ENCODE measurements at regions not wholly inside any gene's neighbourhood (a gene's known extent, or its start where the extent isn't known, plus 50 kb on each side); places are given as distances from the start of the nearest gene placed in this dataset.
"Not testable (repeated sequence)": the region's sequence is repeated elsewhere in the genome, so short reads cannot be mapped to it uniquely, and the experiment has no call there.

- not testable (repeated sequence) for H3K9ac ChIP-seq (ENCODE audit: low read depth, low read length, poor library complexity); H4K8ac ChIP-seq (ENCODE audit: low read depth, low read length); H3K4me2 ChIP-seq (ENCODE audit: insufficient read depth, low read length, poor library complexity, severe bottlenecking); H4K91ac ChIP-seq (ENCODE audit: low read depth, low read length, poor library complexity); H2BK12ac ChIP-seq (ENCODE audit: low read length); H3K4ac ChIP-seq (ENCODE audit: low read length); H3K36me3 ChIP-seq (replicated peaks in 1 of 2; ENCODE audit: control insufficient read depth in 2 of 2, insufficient read depth in 2 of 2, low read length in 2 of 2); DNase-seq (ENCODE audit: low spot score); H3K9me3 ChIP-seq (replicated peaks in 1 of 2; ENCODE audit: control insufficient read depth in 2 of 2, insufficient read depth in 1 of 2, low read depth in 1 of 2, low read length in 2 of 2); H2AFZ ChIP-seq (ENCODE audit: low read length); H3K14ac ChIP-seq (ENCODE audit: low read length); H3K4me3 ChIP-seq (ENCODE audit: low read length in 2 of 2); H3K23ac ChIP-seq (ENCODE audit: low read depth, low read length, poor library complexity); H3K4me1 ChIP-seq (ENCODE audit: control insufficient read depth in 2 of 2, insufficient read depth in 1 of 2, low read depth in 1 of 2, low read length in 2 of 2); H2BK5ac ChIP-seq (ENCODE audit: low read length); H2AK5ac ChIP-seq (ENCODE audit: low read depth, low read length); H3K18ac ChIP-seq (ENCODE audit: low read length); H2BK120ac ChIP-seq (ENCODE audit: low read depth, low read length); H3K27me3 ChIP-seq (ENCODE audit: control insufficient read depth in 3 of 3, insufficient read depth in 3 of 3, low read depth in 1 of 3, low read length in 3 of 3); H2BK15ac ChIP-seq (ENCODE audit: low read length); H3K27ac ChIP-seq (replicated peaks; ENCODE audit: low read length); H3K79me1 ChIP-seq (ENCODE audit: low read depth, low read length)
- WGBS, 2 donors (ENCODE audit: extremely low coverage in 2 of 2, insufficient read length in 2 of 2, insufficient replicate concordance in 1 of 2): no CpG with 5 or more reads among the region's 5 CpGs
Measured at GRCh38 chr17:45673759-45674158, 110.4 kb upstream of the CRHR1 start.

GRCh38 chr17:45675012-45675411 is 109.1 kb upstream of the CRHR1 start:
- Histone ChIP-seq H3K23ac (ENCODE audit: low read depth, low read length, poor library complexity) (no peak overlapping the region), H3K4me3 (ENCODE audit: low read length in 2 of 2) (no peak overlapping the region), H2AK5ac (ENCODE audit: low read depth, low read length) (no peak overlapping the region), H3K14ac (ENCODE audit: low read length) (no peak overlapping the region), H3K9ac (ENCODE audit: low read depth, low read length, poor library complexity) (no peak overlapping the region), H3K4ac (ENCODE audit: low read length) (no peak overlapping the region), H3K36me3 (replicated peaks in 1 of 2; ENCODE audit: control insufficient read depth in 2 of 2, insufficient read depth in 2 of 2, low read length in 2 of 2) (no peaks in the 10 kb centered on the region), H3K27ac (replicated peaks; ENCODE audit: low read length) (no peak overlapping the region), H3K9me3 (replicated peaks in 1 of 2; ENCODE audit: control insufficient read depth in 2 of 2, insufficient read depth in 1 of 2, low read depth in 1 of 2, low read length in 2 of 2) (no peaks in the 10 kb centered on the region), H4K8ac (ENCODE audit: low read depth, low read length) (no peak overlapping the region), H3K79me1 (ENCODE audit: low read depth, low read length) (no peaks in the 10 kb centered on the region), H2BK15ac (ENCODE audit: low read length) (no peak overlapping the region), H3K18ac (ENCODE audit: low read length) (no peak overlapping the region), H4K91ac (ENCODE audit: low read depth, low read length, poor library complexity) (no peak overlapping the region), H2BK12ac (ENCODE audit: low read length) (no peak overlapping the region), H2AFZ (ENCODE audit: low read length) (no peak overlapping the region), H3K4me2 (ENCODE audit: insufficient read depth, low read length, poor library complexity, severe bottlenecking) (no peak overlapping the region), H2BK5ac (ENCODE audit: low read length) (no peak overlapping the region), H3K4me1 (ENCODE audit: control insufficient read depth in 2 of 2, insufficient read depth in 1 of 2, low read depth in 1 of 2, low read length in 2 of 2) (no peaks in the 10 kb centered on the region), H3K27me3 (ENCODE audit: control insufficient read depth in 3 of 3, insufficient read depth in 3 of 3, low read depth in 1 of 3, low read length in 3 of 3) (peaks cover 0 to 2% (median 0%) of the 10 kb centered on the region in 3 experiments), H2BK120ac (ENCODE audit: low read depth, low read length) (no peak overlapping the region)
- WGBS, 2 donors (ENCODE audit: extremely low coverage in 2 of 2, insufficient read length in 2 of 2, insufficient replicate concordance in 1 of 2): no CpG with 5 or more reads among the region's 7 CpGs
- no peak for DNase-seq (ENCODE audit: low spot score)

GRCh38 chr17:45675892-45676291 is 108.2 kb upstream of the CRHR1 start:
- H3K36me3 ChIP-seq (replicated peaks in 1 of 2; ENCODE audit: control insufficient read depth in 2 of 2, insufficient read depth in 2 of 2, low read length in 2 of 2): no peaks in the 10 kb centered on the region
- no peak overlapping the region for H3K27ac ChIP-seq (replicated peaks; ENCODE audit: low read length)
- H3K4me3 ChIP-seq (ENCODE audit: low read length in 2 of 2): no peak overlapping the region
- no peak overlapping the region for H2BK5ac ChIP-seq (ENCODE audit: low read length)
- H4K91ac ChIP-seq (ENCODE audit: low read depth, low read length, poor library complexity): no peak overlapping the region
- H3K14ac ChIP-seq (ENCODE audit: low read length): no peak overlapping the region
- no peak overlapping the region for H3K4ac ChIP-seq (ENCODE audit: low read length)
- no peak overlapping the region for H3K4me2 ChIP-seq (ENCODE audit: insufficient read depth, low read length, poor library complexity, severe bottlenecking)
- no peak overlapping the region for H4K8ac ChIP-seq (ENCODE audit: low read depth, low read length)
- no peak overlapping the region for H3K23ac ChIP-seq (ENCODE audit: low read depth, low read length, poor library complexity)
- no peak overlapping the region for H3K18ac ChIP-seq (ENCODE audit: low read length)
- no peak overlapping the region for H2BK12ac ChIP-seq (ENCODE audit: low read length)
- no peaks in the 10 kb centered on the region for H3K9me3 ChIP-seq (replicated peaks in 1 of 2; ENCODE audit: control insufficient read depth in 2 of 2, insufficient read depth in 1 of 2, low read depth in 1 of 2, low read length in 2 of 2)
- WGBS, 2 donors (ENCODE audit: extremely low coverage in 2 of 2, insufficient read length in 2 of 2, insufficient replicate concordance in 1 of 2): no CpG with 5 or more reads among the region's 3 CpGs
- no peak for DNase-seq (ENCODE audit: low spot score)
- H2AFZ ChIP-seq (ENCODE audit: low read length): no peak overlapping the region
- H3K9ac ChIP-seq (ENCODE audit: low read depth, low read length, poor library complexity): no peak overlapping the region
- H3K79me1 ChIP-seq (ENCODE audit: low read depth, low read length): no peaks in the 10 kb centered on the region
- peaks cover 0 to 2% (median 0%) of the 10 kb centered on the region in 3 experiments for H3K27me3 ChIP-seq (ENCODE audit: control insufficient read depth in 3 of 3, insufficient read depth in 3 of 3, low read depth in 1 of 3, low read length in 3 of 3)
- no peak overlapping the region for H2AK5ac ChIP-seq (ENCODE audit: low read depth, low read length)
- H3K4me1 ChIP-seq (ENCODE audit: control insufficient read depth in 2 of 2, insufficient read depth in 1 of 2, low read depth in 1 of 2, low read length in 2 of 2): no peaks in the 10 kb centered on the region
- H2BK15ac ChIP-seq (ENCODE audit: low read length): no peak overlapping the region
- no peak overlapping the region for H2BK120ac ChIP-seq (ENCODE audit: low read depth, low read length)

GRCh38 chr17:45676695-45677094 is 107.4 kb upstream of the CRHR1 start:
- no peak overlapping the region for H2BK15ac ChIP-seq (ENCODE audit: low read length)
- no peak overlapping the region for H2AK5ac ChIP-seq (ENCODE audit: low read depth, low read length)
- no peak overlapping the region for H2BK5ac ChIP-seq (ENCODE audit: low read length)
- H3K4me2 ChIP-seq (ENCODE audit: insufficient read depth, low read length, poor library complexity, severe bottlenecking): no peak overlapping the region
- H3K4ac ChIP-seq (ENCODE audit: low read length): no peak overlapping the region
- no peaks in the 10 kb centered on the region for H3K36me3 ChIP-seq (replicated peaks in 1 of 2; ENCODE audit: control insufficient read depth in 2 of 2, insufficient read depth in 2 of 2, low read length in 2 of 2)
- no peak overlapping the region for H3K9ac ChIP-seq (ENCODE audit: low read depth, low read length, poor library complexity)
- no peaks in the 10 kb centered on the region for H3K79me1 ChIP-seq (ENCODE audit: low read depth, low read length)
- no peak overlapping the region for H2AFZ ChIP-seq (ENCODE audit: low read length)
- no peak overlapping the region for H3K4me3 ChIP-seq (ENCODE audit: low read length in 2 of 2)
- no peak overlapping the region for H3K27ac ChIP-seq (replicated peaks; ENCODE audit: low read length)
- H3K18ac ChIP-seq (ENCODE audit: low read length): no peak overlapping the region
- DNase-seq (ENCODE audit: low spot score): no peak
- no CpG with 5 or more reads among the region's 6 CpGs for WGBS, 2 donors (ENCODE audit: extremely low coverage in 2 of 2, insufficient read length in 2 of 2, insufficient replicate concordance in 1 of 2)
- H3K27me3 ChIP-seq (ENCODE audit: control insufficient read depth in 3 of 3, insufficient read depth in 3 of 3, low read depth in 1 of 3, low read length in 3 of 3): peaks cover 0 to 2% (median 0%) of the 10 kb centered on the region in 3 experiments
- no peak overlapping the region for H3K23ac ChIP-seq (ENCODE audit: low read depth, low read length, poor library complexity)
- H4K91ac ChIP-seq (ENCODE audit: low read depth, low read length, poor library complexity): no peak overlapping the region
- H3K9me3 ChIP-seq (replicated peaks in 1 of 2; ENCODE audit: control insufficient read depth in 2 of 2, insufficient read depth in 1 of 2, low read depth in 1 of 2, low read length in 2 of 2): no peaks in the 10 kb centered on the region
- no peak overlapping the region for H4K8ac ChIP-seq (ENCODE audit: low read depth, low read length)
- H2BK12ac ChIP-seq (ENCODE audit: low read length): no peak overlapping the region
- no peak overlapping the region for H2BK120ac ChIP-seq (ENCODE audit: low read depth, low read length)
- H3K4me1 ChIP-seq (ENCODE audit: control insufficient read depth in 2 of 2, insufficient read depth in 1 of 2, low read depth in 1 of 2, low read length in 2 of 2): no peaks in the 10 kb centered on the region
- H3K14ac ChIP-seq (ENCODE audit: low read length): no peak overlapping the region
